Right cardiac atrium (tissue), 5 donors: ENCODE measurements at regions not wholly inside any gene's neighbourhood (a gene's known extent, or its start where the extent isn't known, plus 50 kb on each side); places are given as distances from the start of the nearest gene placed in this dataset.

Source experiments
- ATAC-seq, 2 donors: fragments of 200-7000 bp; cut with Tn5 transposase; one replicate each; pipeline versions ENCODE4 v1.8.0 to v1.9.1; 2020; ENCODE audit warnings: moderate library complexity in 2 of 2, mild to moderate bottlenecking in 1 of 2
- DNase-seq, 3 donors: peaks; one replicate each; pipeline ENCODE4 v3.0.0-alpha.2; 2020
- H3K27ac ChIP-seq: one replicate; pipeline ENCODE4 v1.5.1; 2013; ENCODE audit warnings: mild to moderate bottlenecking, low read length, control low read depth, moderate library complexity
- H3K27me3 ChIP-seq: one replicate; pipeline ENCODE4 v1.6.1; 2013; ENCODE audit not compliant: control insufficient read depth, insufficient read depth
- H3K4me1 ChIP-seq: one replicate; pipeline ENCODE4 v1.6.1; 2013; ENCODE audit warnings: low read length; ENCODE audit not compliant: control insufficient read depth, insufficient read depth
- H3K4me3 ChIP-seq: one replicate; pipeline ENCODE4 v1.5.1; 2013; ENCODE audit warnings: low read length, control low read depth
- H3K9me3 ChIP-seq: one replicate; pipeline ENCODE4 v1.6.1; 2013; ENCODE audit warnings: low read length; ENCODE audit not compliant: control insufficient read depth
- WGBS: extraction: QIAGEN DNeasy Blood & Tissue Kit; methylation state at CpG from one replicate; pipeline ENCODE4 v1.1.7; 2013; 5-methylcytosine and 5-hydroxymethylcytosine counted together
- intact Hi-C, 4 donors: fragments of 100-400 bp; cut with DNase I; formaldehyde crosslinking; loops; one replicate each; pipeline versions ENCODE4 v1.11.0 to v1.14.0; 2022 to 2023
- donor health status: healthy with polysubstance abuse.
- donor health status: DM: no; HTN: yes; CAD: no.
- donor health status: DM: no; HTN: no; CAD: no.
- donor health status: DM: no; HTN: yes; CAD: no; lungs with severe emphysema.
- donor health status: DM: yes; HTN: yes; CAD: no.

DNA sequence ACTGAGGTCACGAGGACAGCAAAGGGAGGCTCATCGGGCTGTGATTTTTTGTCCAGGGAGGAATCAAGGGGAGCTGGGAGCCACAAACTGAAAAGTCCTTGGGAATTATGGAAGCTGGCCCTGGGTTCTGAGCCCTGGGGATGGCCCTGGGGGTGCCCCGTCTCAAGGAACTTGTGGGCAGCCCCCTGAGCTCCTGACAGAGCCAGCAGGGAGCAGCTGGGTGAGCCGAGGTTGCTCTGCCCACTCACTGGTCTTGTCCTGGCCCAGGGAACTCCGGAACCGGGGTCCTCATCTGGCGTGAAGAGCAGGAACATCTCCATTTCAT lies 61.3 kb upstream of the HDAC4 start:
- Histone ChIP-seq H3K4me1 (no peaks in the 10 kb centered on the region), H3K27me3 (no peaks in the 10 kb centered on the region), H3K4me3 (no peak overlapping the region), H3K9me3 (no peaks in the 10 kb centered on the region), H3K27ac (no peak overlapping the region)
- 92% methylated on average over 7 of the region's 7 CpGs for WGBS
- DNase-seq, result no peak
- intact Hi-C loops, result no loop called here
- no peak for ATAC-seq

DNA sequence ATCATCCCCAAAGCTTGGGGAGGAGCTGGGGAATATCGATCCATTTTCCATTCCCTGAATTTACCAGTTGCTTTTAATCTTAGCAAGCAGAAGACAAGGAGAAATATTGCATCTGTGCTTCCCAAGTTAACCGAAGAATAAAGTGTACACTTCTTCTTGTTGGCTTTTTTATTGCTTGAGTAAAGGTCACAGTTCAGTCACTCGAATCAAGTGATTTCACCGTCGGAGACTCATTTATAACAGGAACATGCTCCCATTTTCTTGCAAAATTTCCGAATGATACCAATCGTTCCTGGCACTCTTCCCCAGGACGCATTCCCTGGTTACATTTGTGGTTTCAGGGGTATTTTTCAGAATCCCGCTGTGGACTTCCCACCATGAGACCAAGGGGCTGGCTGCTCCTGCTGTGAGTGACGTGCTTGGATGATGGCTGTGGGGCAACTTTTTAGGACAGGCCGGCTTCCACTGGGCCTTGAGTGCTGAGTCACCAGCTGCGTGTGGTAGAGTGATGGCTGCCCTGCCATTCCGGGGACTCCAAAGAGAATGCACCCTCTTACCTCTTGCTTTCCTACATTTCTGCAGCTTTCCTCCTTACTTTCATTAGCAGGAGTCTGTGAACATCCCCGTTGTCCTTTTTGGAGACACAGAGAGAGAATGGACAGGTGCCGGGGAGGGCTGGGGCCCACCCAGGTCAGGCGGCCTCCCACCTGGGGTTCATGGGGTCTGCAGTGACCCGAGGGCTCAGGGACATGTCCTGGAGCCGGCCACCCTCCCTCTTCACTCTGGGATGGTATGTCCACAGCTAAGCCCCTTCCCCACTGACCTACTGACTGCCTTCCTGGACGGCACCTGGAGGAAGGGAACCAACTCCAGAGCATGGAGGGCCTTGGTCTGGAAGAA lies 60.7 kb upstream of the HDAC4 start:
- Histone ChIP-seq H3K27me3 (no peaks in the 10 kb centered on the region), H3K27ac (no peak overlapping the region), H3K4me3 (no peak overlapping the region), H3K9me3 (no peaks in the 10 kb centered on the region), H3K4me1 (no peaks in the 10 kb centered on the region)
- intact Hi-C loops, result no loop called here
- DNase-seq, result peak in 1 of 3 donors; percentile 33
- no peak for ATAC-seq
- WGBS, result 86% methylated on average over 19 of the region's 19 CpGs

DNA sequence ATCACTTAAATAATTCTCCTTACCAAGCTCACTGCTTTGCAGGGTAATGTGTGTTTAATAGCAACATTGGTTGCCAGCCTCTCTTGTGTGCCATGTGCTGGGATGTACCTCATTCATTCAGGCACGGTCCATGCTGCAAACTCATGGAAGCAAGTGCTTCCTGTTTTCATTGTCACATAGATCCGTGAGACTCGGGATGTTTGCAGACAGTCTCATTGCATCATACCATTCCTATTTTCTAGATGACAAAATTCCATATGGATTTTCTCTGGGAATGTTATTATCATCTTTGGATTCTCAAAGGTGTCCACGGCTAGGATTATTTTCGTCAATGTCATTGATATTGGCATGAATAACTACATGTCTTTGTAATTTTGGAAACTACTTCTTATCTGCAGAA lies 60.0 kb upstream of the HDAC4 start:
- no peaks in the 10 kb centered on the region for H3K9me3 ChIP-seq
- ATAC-seq, result no peak
- no peaks in the 10 kb centered on the region for H3K4me1 ChIP-seq
- 39% methylated on average over 5 of the region's 5 CpGs for WGBS
- no peak overlapping the region for H3K27ac ChIP-seq
- no peak overlapping the region for H3K4me3 ChIP-seq
- DNase-seq, result no peak
- intact Hi-C loops, result no loop called here
- no peaks in the 10 kb centered on the region for H3K27me3 ChIP-seq

DNA sequence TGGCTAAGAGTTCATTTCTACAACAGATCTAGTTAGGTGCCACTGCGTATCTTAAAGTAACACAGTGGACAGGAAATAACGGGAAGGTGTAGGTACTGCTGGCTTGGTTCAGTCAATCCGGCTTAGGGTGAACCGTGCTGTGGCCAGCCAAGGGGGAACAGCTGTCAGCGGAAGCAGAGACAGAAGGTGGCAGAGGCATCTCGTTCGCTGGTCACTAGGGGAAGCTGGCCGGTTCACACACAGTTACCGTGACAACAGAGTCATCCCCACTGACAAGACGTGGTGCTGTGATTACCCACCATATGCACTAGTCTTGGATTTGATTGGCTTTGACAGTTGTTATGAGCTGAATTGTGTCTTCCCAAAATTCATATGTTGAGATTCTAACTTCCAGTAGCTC lies 58.8 kb upstream of the HDAC4 start:
- 83% methylated on average over 10 of the region's 10 CpGs for whole genome bisulfite sequencing
- no peak for DNase-seq
- Histone ChIP-seq H3K4me1 (no peaks in the 10 kb centered on the region), H3K27me3 (no peaks in the 10 kb centered on the region), H3K27ac (no peak overlapping the region), H3K9me3 (no peaks in the 10 kb centered on the region), H3K4me3 (no peak overlapping the region)
- intact Hi-C loops, result no loop called here
- no peak for ATAC-seq

DNA sequence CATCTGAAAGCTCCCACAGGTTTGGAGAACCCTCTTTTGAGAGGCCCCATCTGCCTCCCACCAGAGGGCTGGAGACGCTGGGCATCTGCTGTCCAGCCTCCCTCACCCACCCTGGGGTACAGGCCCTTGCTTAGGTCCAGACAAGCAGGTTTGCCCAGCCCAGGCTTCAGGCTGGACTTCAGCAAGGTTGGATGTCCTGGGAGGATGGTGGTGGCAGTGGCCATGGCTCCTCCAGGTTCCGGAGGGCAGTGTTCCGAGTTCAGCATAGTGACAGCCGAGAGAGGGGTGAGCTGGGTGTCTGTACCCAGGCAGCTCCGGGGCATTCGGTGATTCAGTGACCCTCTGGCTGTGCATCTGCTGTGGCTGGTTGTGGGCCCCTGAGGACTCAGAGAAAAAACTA lies 58.2 kb upstream of the HDAC4 start:
- no peaks in the 10 kb centered on the region for H3K4me1 ChIP-seq
- DNase-seq (no peak), ATAC-seq (no peak)
- no peaks in the 10 kb centered on the region for H3K9me3 ChIP-seq
- no peak overlapping the region for H3K27ac ChIP-seq
- 92% methylated on average over 6 of the region's 6 CpGs for WGBS
- H3K4me3 ChIP-seq, result no peak overlapping the region
- no peaks in the 10 kb centered on the region for H3K27me3 ChIP-seq
- intact Hi-C loops, result no loop called here

DNA sequence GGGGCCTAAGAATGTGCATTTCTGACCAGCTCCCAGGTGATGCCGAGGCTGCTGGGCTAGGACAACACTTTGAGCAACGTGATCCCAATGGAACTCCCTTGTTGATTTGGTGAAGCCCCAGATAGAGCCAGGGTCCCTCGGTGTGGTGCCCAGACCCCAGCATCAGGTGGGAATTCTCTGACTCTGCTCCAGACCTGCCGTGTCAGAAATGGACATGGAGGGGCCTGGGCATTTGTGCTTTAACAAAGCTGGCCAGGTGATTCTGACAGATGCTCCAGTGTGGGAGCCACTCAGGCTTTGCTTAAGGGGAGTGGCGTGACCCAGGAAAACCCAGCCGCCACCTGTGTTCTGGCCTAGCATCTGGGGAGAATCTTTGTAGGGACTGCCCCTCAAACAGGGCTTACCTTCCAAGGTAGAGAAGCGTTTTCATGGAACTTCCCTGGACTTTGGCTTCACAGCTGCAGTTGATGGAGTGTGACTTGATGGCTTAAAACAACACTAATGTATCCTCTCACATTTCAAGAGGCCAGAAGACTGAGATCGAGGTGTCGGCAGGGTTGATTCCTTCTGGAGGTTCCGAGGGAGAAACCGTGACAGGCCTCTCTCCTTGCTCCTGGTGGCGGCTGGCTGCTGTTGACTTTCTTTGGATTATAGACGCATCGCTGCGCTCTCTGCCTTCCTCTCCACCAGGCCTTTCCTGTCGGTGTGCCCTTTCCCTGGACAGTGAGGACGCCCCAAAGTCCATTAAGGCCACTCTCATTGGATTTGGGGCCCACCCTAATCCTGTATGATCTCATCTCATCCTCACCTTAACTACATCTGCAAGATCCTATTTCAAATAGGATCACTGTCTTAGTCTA lies 57.0 kb upstream of the HDAC4 start:
- intact Hi-C loops, result no loop called here
- DNase-seq, result peak in 1 of 3 donors; percentile 5
- Histone ChIP-seq H3K4me3 (no peak overlapping the region), H3K9me3 (no peaks in the 10 kb centered on the region), H3K27ac (no peak overlapping the region), H3K4me1 (no peaks in the 10 kb centered on the region), H3K27me3 (no peaks in the 10 kb centered on the region)
- WGBS, result 89% methylated on average over 17 of the region's 17 CpGs
- ATAC-seq, result no peak

DNA sequence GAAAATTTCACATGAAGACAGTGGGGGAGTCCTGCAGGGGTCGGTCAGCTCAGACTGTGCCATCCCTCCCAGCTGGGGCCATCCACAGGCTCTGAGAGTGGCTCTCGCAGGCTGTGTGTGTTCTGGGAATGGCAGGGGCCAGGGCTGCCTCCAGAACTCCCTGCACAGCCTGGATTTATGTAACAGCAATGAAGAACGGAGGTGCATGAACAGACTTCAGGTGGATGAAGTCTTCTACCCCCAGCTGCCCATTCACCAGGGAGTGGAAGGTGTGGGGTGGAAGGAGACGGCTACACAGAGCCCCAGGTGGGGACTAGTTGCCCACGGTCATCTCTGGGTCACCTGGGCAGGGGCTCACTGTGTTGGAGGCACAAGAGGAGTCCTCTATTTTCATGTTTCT lies 56.1 kb upstream of the HDAC4 start:
- Histone ChIP-seq H3K4me1 (no peaks in the 10 kb centered on the region), H3K9me3 (no peaks in the 10 kb centered on the region), H3K4me3 (no peak overlapping the region), H3K27me3 (no peaks in the 10 kb centered on the region), H3K27ac (no peak overlapping the region)
- 84% methylated on average over 5 of the region's 5 CpGs for WGBS
- ATAC-seq (no peak), DNase-seq (no peak)
- intact Hi-C loops, result no loop called here

DNA sequence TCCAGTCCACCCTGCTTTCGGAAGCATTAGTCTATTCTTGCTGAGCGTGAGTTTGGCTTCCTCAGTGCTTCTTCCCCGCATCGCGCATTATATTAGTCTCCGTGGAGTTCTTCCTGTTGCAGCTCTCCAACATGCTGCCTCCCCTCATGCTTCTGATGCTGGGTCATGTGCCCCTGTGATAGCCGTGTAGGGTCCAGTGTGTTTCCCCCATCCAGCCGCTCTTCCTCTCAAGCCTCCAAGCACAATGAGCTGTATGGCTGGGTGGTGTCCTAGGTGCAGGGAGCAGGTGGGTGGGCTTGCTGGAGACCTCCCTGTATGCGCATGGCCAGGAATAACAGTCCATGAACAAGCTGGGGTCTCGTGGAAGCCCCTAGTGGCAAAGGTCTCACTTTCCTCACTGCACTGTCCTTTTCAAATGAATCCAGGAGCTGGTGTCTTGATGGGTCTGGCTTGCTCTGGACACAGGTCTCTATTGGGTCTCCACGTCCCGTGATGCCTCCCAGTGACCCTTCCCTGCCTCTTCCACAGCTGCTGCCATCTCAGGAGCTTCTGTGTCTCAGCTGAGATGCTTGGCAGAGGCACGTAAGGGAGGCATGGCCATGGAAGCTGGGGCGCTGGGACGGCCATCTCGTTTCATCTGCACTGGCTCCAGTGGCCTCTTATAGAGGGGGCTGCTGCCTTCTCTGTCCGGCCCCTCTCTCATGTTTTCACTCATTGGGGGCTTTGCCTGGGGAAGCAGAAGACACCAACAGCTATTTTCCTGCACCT lies 54.8 kb upstream of the HDAC4 start:
- no peak overlapping the region for H3K4me3 ChIP-seq
- DNase-seq, result peak in 2 of 3 donors; percentile 2 to 4
- H3K27me3 ChIP-seq, result no peaks in the 10 kb centered on the region
- intact Hi-C loops, result no loop called here
- H3K27ac ChIP-seq, result no peak overlapping the region
- whole genome bisulfite sequencing, result 83% methylated on average over 17 of the region's 17 CpGs
- ATAC-seq, result no peak
- no peaks in the 10 kb centered on the region for H3K4me1 ChIP-seq
- no peaks in the 10 kb centered on the region for H3K9me3 ChIP-seq

DNA sequence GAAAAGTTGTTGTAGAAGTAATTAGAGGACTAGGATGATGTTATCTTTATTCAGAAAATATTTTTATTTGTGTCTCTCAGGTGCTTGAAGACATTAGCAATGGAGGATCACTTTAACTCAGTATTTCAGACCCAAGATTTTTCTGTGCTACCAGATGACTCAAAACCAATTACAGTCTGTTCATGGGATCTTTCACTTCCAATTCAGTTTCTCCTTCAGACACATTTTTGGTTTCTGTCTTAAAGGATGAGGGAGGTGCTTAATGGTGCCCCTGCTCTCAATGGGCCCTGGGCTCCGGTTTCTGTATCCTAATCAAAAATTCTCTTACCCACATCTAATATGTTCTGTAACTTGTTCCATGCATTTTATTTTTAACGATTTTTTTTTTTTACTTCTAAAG lies 53.7 kb upstream of the HDAC4 start:
- H3K4me3 ChIP-seq, result no peak overlapping the region
- H3K27me3 ChIP-seq, result no peaks in the 10 kb centered on the region
- H3K27ac ChIP-seq, result no peak overlapping the region
- no peak for ATAC-seq
- DNase-seq, result no peak
- intact Hi-C loops, result no loop called here
- no peaks in the 10 kb centered on the region for H3K9me3 ChIP-seq
- WGBS, result 82% methylated on average over 2 of the region's 2 CpGs
- no peaks in the 10 kb centered on the region for H3K4me1 ChIP-seq
